Neural progenitor cell (in vitro differentiated cells): ENCODE measurements at regions not wholly inside any gene's neighbourhood (a gene's known extent, or its start where the extent isn't known, plus 50 kb on each side); places are given as distances from the start of the nearest gene placed in this dataset.

Source experiments
- DNase-seq: peaks from one replicate; pipeline ENCODE4 v3.0.0-alpha.2; 2016; ENCODE audit warnings: low spot score
- H2AFZ ChIP-seq: fragments of 200-600 bp; sonication (generic); replicated peaks from 2 replicates; pipeline ENCODE4 v1.6.1; 2016; ENCODE audit warnings: antibody characterized with exemption
- H3F3A ChIP-seq: fragments of 200-600 bp; sonication (generic); 2 replicates; pipeline ENCODE4 v1.6.1; 2016; ENCODE audit warnings: antibody characterized with exemption, low read depth
- H3K27ac ChIP-seq: fragments of 200-600 bp; sonication (generic); 2 replicates; pipeline ENCODE4 v1.5.1; 2016; ENCODE audit warnings: mild to moderate bottlenecking
- H3K27me3 ChIP-seq: fragments of 200-600 bp; sonication (generic); 2 replicates; pipeline ENCODE4 v1.6.1; 2016; ENCODE audit warnings: mild to moderate bottlenecking, moderate library complexity
- H3K36me3 ChIP-seq: fragments of 200-600 bp; sonication (generic); 2 replicates; pipeline ENCODE4 v1.5.1; 2016
- H3K4me1 ChIP-seq: fragments of 200-600 bp; sonication (generic); 2 replicates; pipeline ENCODE4 v1.6.1; 2016; ENCODE audit warnings: mixed run types
- H3K4me2 ChIP-seq: fragments of 200-600 bp; sonication (generic); 2 replicates; pipeline ENCODE4 v1.6.1; 2016
- H3K4me3 ChIP-seq: fragments of 200-600 bp; sonication (generic); 2 replicates; pipeline ENCODE4 v1.5.1; 2016
- H3K79me2 ChIP-seq: fragments of 200-600 bp; sonication (generic); 2 replicates; pipeline ENCODE4 v1.6.1; 2016; ENCODE audit warnings: low read depth
- H3K9ac ChIP-seq: fragments of 200-600 bp; sonication (generic); 2 replicates; pipeline ENCODE4 v1.6.1; 2016
- H3K9me3 ChIP-seq: fragments of 200-600 bp; sonication (generic); 2 replicates; pipeline ENCODE4 v1.5.1; 2016; ENCODE audit warnings: low read depth
- H4K20me1 ChIP-seq: fragments of 200-600 bp; sonication (generic); 2 replicates; pipeline ENCODE4 v1.6.1; 2016; ENCODE audit warnings: low read depth
- H3K27ac Mint-ChIP-seq: 3 replicates; pipeline ENCODE4 v1.8.0; 2021; ENCODE audit warnings: mixed read lengths
- H3K27me3 Mint-ChIP-seq: 2 replicates; pipeline ENCODE4 v1.8.0; 2022; ENCODE audit warnings: low read depth, mild to moderate bottlenecking, inconsistent platforms, moderate library complexity, mixed read lengths; ENCODE audit not compliant: insufficient read depth
- H3K36me3 Mint-ChIP-seq: 3 replicates; pipeline ENCODE4 v1.8.0; 2021; ENCODE audit warnings: mixed read lengths
- H3K4me1 Mint-ChIP-seq: 3 replicates; pipeline ENCODE4 v1.8.0; 2021; ENCODE audit warnings: mixed read lengths
- H3K4me3 Mint-ChIP-seq: 3 replicates; pipeline ENCODE4 v1.8.0; 2021; ENCODE audit warnings: mild to moderate bottlenecking, moderate library complexity, mixed read lengths
- H3K9me3 Mint-ChIP-seq: 3 replicates; pipeline ENCODE4 v1.8.0; 2020; ENCODE audit warnings: mixed read lengths
- EZH2 ChIP-seq: fragments of 200-600 bp; sonication (generic); IDR thresholded peaks from 2 replicates; pipeline ENCODE4 v1.6.1; 2017; ENCODE audit warnings: antibody characterized with exemption, mild to moderate bottlenecking, moderate library complexity
- EZH2phosphoT487 ChIP-seq: fragments of 200-600 bp; sonication (generic); IDR thresholded peaks from 2 replicates; pipeline ENCODE4 v1.6.1; 2017; ENCODE audit warnings: antibody characterized with exemption
- TF ChIP-seq, protein P1 (sequence below): fragments of 200-600 bp; sonication (generic); IDR thresholded peaks from 2 replicates; pipeline ENCODE4 v1.5.1; 2017; ENCODE audit warnings: antibody characterized with exemption, mild to moderate bottlenecking

DNA sequence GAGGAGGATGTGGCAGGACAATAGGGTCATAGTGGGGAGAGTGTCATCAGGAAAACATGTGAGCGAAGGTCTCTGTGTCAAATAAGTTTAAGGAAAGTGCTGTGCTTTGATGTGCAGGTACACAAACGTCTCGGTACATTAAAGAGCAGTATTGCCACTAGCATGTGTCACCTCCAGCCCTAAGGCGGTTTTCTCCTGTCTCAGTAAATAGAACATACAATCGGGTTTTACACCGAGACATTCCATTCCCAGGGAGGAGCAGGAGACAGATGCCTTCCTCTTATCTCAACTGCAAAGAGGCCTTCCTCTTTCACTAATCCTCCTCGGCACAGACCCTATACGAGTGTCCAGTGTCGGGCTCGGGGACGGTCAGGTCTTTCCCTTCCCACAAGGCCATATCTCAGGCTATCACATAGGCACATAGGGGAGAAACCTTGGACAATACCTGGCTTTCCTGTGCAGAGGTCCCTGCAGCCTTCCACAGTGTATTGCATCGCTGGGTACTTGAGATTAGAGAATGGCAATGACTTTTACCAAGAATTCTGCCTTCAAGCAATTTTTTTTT, 684.5 kb downstream of the PDHA2 start:
- H3K4me3 Mint-ChIP-seq: no peak overlapping the region
- no peak for DNase-seq

DNA sequence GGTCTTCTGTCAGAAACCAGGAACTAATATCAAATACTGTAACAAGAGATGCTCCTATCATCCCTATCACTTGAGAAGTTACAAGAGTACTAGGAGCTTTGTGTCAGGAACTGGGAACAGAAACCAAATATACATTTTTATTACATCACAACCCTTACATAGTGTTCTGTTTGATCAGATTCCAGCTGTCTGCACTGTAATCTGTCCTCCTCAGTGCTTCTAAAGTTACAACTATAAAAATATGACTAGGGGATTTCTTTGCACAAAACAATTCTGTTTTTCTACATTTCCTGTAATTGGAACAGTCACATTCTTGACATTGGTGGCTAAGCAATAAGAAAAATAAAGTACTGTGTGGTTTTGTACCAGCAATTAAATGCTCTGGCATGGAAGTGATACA, 686.0 kb downstream of the PDHA2 start:
- Histone ChIP-seq H3K27me3 (no peaks in the 10 kb centered on the region), H3K4me2 (no peak overlapping the region), H3K4me1 (no peaks in the 10 kb centered on the region), H2AFZ (no peak overlapping the region), H3K9me3 (no peaks in the 10 kb centered on the region), H3K9ac (no peak overlapping the region), H3K36me3 (no peaks in the 10 kb centered on the region), H3K79me2 (no peaks in the 10 kb centered on the region), H3K27ac (no peak overlapping the region), H3F3A (no peaks in the 10 kb centered on the region), H3K4me3 (no peak overlapping the region), H4K20me1 (no peaks in the 10 kb centered on the region)
- TF ChIP-seq EZH2phosphoT487 (no peak), EZH2 (no peak)
- TF ChIP-seq, protein P1, sequence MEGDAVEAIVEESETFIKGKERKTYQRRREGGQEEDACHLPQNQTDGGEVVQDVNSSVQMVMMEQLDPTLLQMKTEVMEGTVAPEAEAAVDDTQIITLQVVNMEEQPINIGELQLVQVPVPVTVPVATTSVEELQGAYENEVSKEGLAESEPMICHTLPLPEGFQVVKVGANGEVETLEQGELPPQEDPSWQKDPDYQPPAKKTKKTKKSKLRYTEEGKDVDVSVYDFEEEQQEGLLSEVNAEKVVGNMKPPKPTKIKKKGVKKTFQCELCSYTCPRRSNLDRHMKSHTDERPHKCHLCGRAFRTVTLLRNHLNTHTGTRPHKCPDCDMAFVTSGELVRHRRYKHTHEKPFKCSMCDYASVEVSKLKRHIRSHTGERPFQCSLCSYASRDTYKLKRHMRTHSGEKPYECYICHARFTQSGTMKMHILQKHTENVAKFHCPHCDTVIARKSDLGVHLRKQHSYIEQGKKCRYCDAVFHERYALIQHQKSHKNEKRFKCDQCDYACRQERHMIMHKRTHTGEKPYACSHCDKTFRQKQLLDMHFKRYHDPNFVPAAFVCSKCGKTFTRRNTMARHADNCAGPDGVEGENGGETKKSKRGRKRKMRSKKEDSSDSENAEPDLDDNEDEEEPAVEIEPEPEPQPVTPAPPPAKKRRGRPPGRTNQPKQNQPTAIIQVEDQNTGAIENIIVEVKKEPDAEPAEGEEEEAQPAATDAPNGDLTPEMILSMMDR: no peak
- Mint-ChIP-seq H3K4me3 (no peak overlapping the region), H3K4me1 (peaks cover 6% of the 10 kb centered on the region), H3K27me3 (no peaks in the 10 kb centered on the region), H3K9me3 (peaks cover 4% of the 10 kb centered on the region), H3K36me3 (no peaks in the 10 kb centered on the region), H3K27ac (no peak overlapping the region)
- DNase-seq: no peak

More for the DNA sequence above, 684.5 kb downstream of the PDHA2 start:
- no peak overlapping the region for H3K27ac Mint-ChIP-seq
- Histone ChIP-seq H4K20me1 (no peaks in the 10 kb centered on the region), H3K4me1 (no peaks in the 10 kb centered on the region), H3K4me3 (no peak overlapping the region), H3F3A (no peaks in the 10 kb centered on the region), H3K9me3 (no peaks in the 10 kb centered on the region), H3K9ac (no peak overlapping the region), H3K79me2 (no peaks in the 10 kb centered on the region), H2AFZ (no peak overlapping the region), H3K27ac (no peak overlapping the region), H3K36me3 (no peaks in the 10 kb centered on the region), H3K4me2 (no peak overlapping the region), H3K27me3 (no peaks in the 10 kb centered on the region)
- peaks cover 1% of the 10 kb centered on the region for H3K36me3 Mint-ChIP-seq
- TF ChIP-seq, protein P1: no peak
- no peak for TF ChIP-seq EZH2phosphoT487
- TF ChIP-seq EZH2: no peak
- peaks cover 5% of the 10 kb centered on the region for H3K9me3 Mint-ChIP-seq
- no peaks in the 10 kb centered on the region for H3K27me3 Mint-ChIP-seq
- peaks cover 6% of the 10 kb centered on the region for H3K4me1 Mint-ChIP-seq

DNA sequence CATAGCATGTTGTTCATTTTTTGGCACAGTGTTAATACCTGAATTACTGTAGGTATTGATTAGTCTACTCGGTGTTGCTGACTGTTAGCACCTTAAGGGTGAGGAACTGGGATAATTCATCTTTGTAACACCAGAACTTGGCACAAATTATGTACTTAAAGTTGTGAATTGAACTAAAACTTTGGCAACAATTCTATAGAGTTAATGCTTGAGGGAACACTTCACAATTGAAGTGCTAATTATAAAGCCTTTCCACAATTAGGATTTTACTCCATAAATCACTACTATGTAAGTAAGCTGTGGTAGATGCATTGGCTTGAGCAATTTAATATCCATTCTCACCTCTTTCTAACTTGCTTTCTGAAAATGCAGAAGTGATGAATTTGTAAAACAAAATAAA, 686.7 kb downstream of the PDHA2 start:
- peaks cover 4% of the 10 kb centered on the region for H3K9me3 Mint-ChIP-seq
- H3K4me3 Mint-ChIP-seq: no peak overlapping the region
- Histone ChIP-seq H3K4me3 (no peak overlapping the region), H3F3A (no peaks in the 10 kb centered on the region), H3K36me3 (no peaks in the 10 kb centered on the region), H3K79me2 (no peaks in the 10 kb centered on the region), H4K20me1 (no peaks in the 10 kb centered on the region), H2AFZ (no peak overlapping the region), H3K4me1 (no peaks in the 10 kb centered on the region), H3K9ac (no peak overlapping the region), H3K27ac (no peak overlapping the region), H3K9me3 (no peaks in the 10 kb centered on the region), H3K4me2 (no peak overlapping the region), H3K27me3 (no peaks in the 10 kb centered on the region)
- H3K4me1 Mint-ChIP-seq: peaks cover 6% of the 10 kb centered on the region
- H3K27me3 Mint-ChIP-seq: no peaks in the 10 kb centered on the region
- no peaks in the 10 kb centered on the region for H3K36me3 Mint-ChIP-seq
- DNase-seq: no peak
- TF ChIP-seq EZH2: no peak
- TF ChIP-seq, protein P1: no peak
- TF ChIP-seq EZH2phosphoT487: no peak
- no peak overlapping the region for H3K27ac Mint-ChIP-seq
